Stimulated activated CD8-positive, alpha-beta memory T cell treated with anti-CD3 and anti-CD28 coated beads, Interleukin-15, amount 100 ng/mL, for 1 hour (primary cell): ENCODE measurements at regions not wholly inside any gene's neighbourhood (a gene's known extent, or its start where the extent isn't known, plus 50 kb on each side); places are given as distances from the start of the nearest gene placed in this dataset.

ENCODE experiments used
- DNase-seq: peaks from one replicate; pipeline ENCODE4 v3.0.0-alpha.2; 2020; ENCODE audit warnings: low read depth

DNA sequence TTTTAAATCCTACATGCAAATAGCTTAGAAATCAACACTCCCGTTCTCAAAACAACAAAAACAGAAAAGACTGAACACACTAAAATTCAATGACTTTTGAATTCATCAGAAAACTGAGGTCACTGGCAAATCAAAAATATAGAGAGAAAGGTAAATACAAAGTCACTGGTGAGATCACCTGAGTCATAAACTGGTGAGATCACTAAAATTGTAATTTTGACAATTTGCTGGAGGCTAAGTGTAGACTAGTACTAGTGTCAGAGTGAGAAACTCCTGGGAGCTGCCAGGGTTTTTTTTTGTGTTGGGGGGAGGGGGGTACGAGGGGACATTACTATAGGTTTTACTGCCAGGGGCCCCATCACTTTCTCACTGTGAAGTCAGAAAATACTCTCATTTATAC lies 1876.0 kb upstream of the CELF4 start:
- no peak for DNase-seq

DNA sequence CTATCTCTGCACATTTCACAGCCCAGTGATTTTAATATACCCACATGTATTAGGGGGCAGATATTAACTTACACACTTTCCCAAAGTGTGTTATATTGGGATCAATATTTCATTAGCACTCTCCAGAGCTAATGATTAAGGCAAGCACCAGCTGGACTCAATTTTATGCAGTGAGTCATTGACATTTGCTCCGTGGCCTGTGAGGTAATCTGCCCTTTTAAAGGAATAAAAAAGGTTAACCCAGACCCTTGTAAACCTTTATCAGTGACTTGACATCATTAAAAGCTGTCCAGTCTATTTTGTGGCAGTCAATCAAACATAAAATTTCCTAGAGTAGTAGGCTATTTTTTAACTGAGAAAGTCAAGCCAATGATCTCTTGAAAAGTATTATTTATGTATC lies 1870.4 kb upstream of the CELF4 start:
- no peak for DNase-seq

DNA sequence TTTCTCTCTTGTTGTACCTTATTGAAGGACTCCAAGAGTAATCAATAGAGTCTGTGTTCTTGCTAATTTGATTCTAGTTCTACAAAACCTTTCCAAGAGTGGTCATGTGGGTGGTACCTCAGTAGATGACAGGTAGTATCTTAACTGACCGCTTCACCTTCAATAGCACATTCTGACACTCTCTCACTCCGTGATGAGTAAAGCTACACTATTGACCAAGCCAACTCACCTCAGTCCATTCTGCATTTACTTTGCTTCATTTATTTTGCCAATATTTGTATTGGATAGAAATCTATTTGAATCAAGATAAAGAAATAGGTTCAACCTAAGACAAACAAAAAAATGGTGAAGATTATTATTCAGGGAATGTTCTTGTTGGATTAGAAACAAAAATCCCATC lies 1869.6 kb upstream of the CELF4 start:
- DNase-seq = no peak

DNA sequence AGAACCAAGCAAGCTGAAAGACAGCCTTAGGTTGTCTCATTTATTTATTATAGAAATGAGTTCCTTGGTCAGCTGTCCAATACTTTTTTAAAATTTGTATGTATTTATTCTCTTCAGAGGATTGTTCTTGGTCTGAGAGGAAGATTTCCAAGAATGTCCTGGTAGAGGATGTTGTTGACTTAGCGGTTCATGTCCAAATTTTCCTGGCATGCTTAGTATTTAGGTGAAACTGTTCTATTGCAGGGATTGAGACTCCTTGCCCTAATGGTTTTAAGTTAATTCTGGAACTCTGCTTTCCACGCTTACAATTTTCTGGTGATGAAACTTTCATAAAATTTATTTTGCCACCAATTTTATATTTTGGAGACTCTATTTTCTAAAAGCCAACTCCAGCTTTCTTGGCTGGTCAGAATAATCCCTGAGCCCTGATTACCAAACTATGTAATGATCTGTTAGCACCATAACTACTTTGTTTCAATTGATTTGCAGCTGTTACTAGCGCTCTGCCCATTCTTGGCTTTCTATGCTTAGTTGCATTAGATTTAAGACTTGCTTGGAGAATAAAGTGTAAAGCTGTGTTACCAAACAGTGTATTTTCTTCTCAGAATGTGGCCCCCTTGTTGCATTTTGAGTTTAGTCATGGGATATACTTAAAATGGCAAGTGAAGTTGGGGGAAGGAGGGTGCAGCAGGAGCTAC lies 1868.8 kb upstream of the CELF4 start:
- DNase-seq = no peak

DNA sequence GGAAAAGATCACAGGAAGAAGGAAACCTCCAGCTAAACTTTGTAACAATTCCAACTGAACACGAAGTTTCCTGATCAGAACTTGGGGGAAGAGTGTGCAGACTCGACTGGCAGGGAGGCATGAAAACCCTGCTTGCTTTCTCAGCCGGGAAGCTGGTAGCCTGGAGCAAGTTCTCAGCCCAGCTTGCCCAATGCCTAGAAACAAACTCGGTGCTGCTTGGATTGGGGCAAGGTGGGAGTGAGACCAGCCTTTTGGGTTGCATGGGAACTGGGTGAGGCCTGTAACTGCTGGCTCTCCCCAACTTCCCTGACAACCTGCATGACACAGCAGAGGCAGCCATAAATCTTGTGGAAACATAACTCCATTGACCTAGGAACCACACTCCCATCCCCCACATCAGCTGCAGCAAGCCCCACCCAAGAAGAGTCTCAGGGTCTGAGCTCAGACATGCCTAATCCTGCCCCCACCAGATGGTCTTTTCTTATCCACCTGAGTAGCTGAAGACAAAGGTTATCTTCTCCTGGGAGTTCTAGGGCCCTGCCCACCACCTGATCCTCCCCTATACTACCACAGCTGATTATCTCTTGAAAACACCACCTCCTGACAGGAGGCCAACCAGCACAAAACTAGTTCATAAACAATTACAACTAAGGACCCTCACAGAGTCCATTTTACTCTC lies 1859.7 kb upstream of the CELF4 start:
- DNase-seq = no peak

DNA sequence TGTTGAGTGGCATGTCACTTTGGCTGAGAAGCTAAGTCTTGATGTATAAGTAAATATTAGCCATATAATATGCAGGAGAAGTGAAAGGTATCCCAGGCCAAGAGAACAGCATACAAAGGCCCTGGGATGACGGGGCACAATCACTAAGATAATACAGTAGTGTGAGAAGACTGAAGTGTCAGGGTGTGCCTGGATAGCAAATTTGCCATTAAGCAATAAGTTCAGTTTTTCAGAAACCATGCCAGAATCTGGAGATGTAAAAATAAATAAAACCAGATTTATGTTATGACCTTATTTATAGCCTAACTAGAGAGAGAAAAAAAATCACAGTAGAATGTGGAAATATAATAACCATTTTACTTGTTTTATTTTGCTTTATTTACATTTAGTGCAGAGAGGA lies 1858.7 kb upstream of the CELF4 start:
- DNase-seq = no peak

DNA sequence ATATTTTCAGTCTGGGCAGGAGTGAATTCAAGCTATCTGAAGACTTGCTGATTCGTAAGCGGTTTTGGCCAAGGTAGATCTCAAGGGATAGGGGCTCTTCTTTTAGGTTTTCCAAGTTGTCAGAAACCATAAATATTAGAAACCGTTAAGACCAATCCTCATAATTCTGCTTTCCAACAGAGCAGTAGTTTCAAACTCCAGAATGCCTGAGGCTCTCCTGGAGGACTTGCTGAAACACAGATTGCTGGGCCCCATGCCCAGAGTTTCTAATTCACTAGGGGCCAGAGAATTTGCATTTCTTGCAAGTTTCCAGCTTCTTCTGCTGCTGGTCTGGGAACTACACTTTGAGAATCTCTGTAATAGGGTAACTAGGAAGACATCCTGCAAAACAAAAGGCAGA lies 1855.7 kb upstream of the CELF4 start:
- DNase-seq = no peak

DNA sequence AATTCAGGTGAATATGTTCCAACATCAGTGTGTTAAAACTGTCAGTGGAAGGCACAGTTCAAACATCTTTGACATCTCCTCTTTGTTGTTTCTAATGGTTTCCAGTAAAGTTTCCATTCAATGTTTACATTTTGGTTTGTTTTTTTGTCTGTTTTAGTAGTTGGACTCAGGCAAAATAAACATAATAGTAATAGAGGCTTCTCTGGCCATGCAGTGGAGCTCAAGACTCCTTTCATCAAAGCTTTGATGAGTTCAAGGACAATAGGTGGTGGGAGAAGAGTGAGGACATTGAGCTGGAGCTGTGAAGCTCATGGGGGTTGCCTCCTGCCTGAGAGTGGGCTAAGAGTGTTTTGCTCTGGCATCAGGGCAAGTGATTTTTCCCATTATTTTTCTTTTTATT lies 1853.7 kb upstream of the CELF4 start:
- DNase-seq = no peak

DNA sequence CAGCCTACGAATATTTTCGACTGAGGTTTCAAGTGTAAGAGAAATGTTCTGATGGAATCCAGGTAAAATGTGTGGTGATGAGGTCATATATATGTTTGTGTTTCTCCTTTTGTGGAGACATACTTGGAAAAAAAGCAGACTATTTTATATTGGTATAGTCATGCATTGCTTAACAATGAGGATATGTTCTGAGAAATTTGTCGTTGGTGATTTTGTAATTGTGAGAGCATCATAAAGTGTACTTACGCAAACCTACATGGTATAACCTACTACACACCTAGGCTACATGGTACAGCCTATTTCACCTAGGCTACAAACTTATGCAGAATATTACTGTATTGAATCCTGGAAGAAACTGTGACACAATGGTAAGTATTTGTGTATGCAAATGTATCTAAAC lies 1849.9 kb upstream of the CELF4 start:
- no peak for DNase-seq

DNA sequence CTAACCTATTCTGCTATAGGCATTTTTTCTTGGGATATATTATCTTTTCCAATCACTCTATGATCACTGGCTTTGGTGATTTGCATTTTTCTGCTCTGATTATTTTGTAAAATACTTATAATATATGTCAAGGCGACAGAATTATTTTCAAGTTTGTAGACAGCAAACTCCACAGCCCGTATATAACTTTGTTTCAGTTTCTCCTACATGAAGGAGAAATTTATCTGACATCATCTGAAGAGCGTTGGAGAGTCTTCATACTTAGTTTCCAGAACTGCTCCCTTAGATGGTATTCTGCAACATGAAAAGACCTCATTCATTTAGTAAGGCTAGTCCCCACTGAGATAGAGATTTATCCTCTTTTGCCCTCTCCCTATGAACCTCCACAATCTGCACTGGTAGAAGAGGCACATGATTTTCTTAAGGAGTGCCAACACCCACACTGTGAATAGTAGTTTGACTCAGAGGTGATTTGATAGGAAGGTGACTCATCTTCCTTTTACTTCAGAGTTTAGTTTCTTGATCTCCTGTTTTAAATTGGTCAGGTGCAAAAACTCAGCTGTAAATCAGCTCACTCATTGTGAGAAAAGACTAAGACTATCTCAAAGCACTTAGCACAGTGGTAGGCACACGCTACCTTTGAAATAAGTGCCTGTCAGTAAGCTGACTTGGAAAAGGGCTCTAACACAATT lies 1848.6 kb upstream of the CELF4 start:
- no peak for DNase-seq

DNA sequence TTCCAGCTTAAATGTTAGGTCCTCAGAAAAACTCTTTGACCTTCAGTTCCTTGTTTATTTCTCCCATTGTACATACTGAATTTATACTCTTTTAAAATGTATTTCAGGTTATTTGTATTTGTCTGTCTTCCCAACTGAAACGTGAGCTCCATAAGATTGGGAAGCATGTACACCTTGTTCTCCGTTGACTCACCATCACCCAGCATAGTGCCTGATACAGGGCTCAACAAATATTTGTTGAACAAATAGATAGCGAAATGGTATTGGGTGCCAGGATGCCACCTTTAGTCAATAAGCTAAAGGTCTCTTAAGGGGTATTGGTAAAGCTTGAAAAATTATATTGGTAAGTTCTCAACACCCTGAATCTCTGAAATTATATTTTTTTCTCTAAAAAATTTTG lies 1841.3 kb upstream of the CELF4 start:
- no peak for DNase-seq

DNA sequence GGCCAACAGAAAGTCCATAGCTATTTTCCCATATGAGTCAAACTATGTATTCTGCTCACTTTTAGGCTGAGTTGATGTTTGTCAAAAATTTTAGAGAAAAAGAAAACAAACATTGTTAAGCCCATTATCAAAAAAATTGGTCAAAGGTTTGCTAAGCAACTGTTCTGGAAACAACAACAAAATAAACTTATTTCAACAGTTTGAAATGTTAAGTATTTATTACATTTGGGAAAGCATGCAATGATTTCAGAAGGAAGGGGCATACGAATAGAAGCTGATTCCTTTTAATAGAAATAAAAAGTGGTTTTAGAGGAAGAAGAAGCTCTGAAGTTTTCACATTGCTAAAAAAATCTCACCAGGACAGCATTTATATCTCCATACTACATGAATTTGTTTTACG lies 1837.5 kb upstream of the CELF4 start:
- no peak for DNase-seq

DNA sequence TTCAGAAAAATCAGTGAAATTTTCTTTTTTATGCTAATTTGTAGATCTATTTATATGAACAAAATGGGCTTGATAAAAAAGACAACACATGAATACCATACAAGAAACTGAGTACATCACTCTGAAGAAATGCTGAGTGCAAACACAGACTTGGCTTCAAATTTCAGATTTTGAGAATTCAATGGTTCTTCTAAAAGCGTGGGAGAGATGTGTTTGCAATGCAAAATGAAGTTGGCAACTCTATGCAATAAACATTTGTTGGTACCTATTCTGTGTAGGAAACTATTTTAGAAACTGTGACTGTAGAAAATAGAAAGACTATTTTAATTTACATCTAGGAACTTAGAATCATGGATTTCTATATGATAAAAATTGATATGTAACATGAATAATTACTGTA lies 1834.1 kb upstream of the CELF4 start:
- DNase-seq = no peak

DNA sequence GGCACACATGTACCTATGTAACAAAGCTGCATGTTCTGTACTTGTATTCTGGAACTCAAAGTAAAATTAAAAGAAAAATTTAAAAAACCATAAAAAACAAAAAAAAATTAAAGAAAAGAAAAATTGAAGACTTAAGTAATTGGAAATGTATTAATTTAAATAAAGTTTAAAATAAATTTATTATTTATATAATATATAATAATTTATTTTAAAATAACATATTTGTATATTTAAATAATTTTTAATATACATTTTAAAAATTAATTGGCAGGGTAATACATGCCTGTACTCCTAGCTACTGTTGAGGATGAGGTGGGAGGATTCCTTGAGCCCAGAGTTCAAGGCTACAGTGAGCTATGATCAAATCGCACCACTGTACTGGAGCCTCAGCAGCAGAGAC lies 1830.6 kb upstream of the CELF4 start:
- no peak for DNase-seq

DNA sequence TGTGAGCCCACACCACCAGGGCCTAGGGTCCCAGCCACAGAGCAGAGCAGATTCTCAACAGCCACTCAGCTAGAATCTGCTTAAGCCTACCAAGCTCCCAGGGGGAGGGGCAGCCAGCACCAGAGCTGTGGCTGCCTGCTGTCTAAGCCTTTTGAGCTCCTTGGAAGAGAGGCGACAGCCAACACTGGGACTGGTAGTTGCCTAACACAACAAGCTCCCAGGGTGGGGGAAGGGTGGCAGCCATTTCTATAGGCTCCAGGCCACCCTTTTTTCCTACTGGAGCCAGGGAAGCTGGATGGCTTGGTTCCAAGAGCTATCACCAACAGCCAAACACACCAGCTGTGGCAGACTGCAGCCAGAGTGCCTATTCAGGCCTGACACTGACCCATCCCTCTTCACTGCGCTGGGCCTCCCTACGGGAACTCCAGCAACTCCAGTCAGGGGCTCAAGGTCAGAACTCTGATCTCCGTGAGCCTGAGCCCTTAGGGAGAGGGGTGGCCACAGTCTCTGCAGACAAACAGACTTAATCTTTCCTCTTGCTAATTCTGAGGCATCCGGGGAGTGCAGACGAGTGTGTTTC lies 1824.3 kb upstream of the CELF4 start:
- DNase-seq = no peak

DNA sequence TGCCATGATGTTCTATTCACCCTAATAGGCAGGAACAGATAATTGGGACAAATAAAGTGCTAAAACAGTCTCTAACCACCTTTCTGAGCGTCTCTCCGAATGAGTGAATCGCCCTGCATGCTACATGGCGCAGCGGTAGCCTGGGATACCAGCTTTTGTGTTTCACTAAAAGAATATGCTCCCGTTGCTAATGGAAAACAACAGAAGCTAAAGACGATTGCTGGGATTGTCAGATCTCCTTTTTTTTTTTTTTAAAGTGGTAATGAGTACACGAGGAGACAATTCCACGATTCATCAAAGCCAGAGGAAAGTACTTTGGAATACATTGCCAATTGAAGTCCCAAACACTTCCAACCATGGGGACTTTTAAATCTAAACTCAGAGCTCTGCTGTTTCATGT lies 1815.3 kb upstream of the CELF4 start:
- no peak for DNase-seq

DNA sequence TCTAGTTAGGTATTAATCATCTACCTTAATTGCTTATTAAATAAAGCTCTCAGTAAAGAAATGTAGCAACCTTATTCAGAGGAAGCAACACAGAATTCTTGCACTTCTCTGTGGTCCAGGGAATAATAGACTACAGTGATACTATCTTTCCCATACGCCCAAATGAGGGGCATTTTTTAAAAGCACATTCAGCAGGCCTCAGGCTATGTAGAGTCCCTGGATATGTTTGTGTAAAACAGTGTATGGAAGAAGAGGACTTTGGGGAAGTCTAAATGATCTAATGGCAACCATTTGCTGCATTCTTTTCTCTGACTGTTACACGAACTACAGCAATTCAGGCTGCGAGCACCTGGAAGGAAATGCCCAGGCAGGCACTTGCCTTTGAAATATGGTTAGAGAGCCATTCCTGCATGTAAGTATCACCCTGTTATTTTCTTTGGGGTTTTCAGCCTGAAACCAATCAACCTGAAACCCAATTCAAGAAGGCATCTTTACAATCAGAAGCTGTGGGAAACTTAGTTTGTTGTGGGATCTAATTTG lies 1814.7 kb upstream of the CELF4 start:
- DNase-seq = no peak

DNA sequence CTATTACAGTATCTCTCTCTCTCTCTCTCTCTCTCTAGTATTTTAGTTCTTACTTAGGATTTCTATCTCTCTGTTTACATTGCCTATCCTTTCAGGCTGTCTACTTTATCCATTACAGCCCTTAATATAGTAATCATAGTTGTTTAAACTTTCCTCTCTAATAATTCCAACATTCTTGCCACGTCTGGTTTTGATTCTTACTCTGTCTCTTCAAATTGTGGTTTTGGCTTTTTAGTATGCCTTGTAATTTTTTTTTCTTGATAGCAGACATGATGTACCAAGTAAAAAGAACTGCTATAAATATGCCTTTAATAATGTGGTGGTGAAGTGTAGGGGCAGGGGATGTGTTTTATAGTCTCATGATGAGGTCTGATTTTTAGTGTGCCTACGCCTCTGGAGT lies 1809.5 kb upstream of the CELF4 start:
- DNase-seq = no peak

DNA sequence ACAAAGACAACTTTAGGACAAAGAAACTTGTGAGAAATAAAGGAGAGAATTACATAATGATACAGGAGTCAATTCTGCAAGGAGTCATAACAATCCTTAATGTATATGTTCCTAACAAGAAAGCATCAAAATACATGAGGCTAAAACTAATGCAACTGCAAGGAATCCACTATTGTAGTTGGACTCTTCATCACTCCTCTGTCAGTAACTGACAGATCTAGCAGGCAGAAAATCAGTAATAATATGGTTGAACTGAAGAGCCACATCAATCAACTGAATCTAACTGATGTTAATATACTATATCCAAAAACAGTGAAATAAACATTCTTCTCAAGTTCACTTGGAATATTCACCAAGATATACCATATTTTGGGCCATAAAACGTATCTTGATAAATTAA lies 1806.4 kb upstream of the CELF4 start:
- DNase-seq = no peak

DNA sequence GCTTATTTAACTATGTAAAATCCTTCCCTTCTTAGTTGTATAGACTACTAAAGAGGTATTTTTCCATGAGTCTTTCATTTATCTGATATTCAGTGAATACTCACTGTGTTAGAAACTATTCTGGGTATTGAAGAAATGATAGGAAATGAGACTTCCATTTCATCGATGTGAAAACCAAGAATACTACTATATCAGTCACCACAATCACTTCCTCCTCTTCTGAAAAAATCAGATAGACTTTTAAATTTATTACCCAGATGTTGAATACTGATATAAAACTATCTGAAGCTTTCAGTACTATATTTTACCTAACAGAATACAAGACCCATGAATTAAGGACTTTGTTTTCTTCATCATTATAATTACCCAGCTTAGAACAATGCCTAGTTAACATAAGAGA lies 1801.1 kb upstream of the CELF4 start:
- no peak for DNase-seq

DNA sequence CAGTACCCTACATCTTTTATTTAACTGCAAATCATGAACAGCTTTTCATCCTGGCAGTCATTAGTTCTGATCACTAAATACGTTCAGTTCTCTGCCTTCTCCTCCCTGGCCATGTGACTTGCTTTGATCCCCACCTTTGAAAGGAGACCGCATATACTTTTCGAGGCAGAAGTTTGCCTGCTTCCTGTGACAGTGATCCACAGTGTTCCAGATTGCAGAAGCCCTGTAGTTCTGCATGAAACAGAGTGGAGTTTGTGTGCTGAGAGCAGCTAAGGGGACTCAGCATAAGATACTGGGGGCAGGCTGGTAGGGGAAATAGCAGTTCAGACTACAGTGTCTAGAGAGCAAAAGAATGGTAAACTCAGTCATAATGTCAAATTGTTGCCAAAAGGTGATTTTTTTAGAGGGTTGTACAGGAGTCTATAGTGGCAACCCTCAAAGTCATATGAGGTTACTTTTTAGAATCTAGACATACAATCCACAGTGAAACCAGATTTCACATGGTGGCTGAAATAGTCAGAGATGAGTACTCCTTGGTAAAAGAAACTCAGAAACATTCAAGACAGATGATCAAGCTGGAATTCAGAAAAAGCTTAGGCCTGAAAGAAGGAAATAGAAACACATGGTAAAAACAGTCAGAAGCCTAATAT lies 1800.4 kb upstream of the CELF4 start:
- no peak for DNase-seq

DNA sequence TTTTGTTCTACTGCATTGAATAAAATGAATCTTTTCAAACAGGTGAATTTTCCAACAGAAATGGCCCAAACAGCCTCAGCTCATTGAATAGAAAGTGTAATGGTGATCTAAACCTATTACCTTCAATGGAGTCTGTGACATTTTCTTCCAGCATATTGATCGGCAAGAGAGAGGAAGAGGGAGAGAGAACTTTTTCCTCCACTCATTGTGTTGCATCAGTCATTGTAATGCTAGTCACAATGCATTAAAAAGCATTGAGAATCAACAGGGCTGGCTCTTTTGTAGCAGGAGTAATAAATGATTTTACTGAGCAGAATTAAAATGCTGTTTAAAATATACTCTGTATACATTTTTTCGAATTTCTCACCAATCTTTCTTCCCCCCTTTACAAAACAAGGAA lies 1794.5 kb upstream of the CELF4 start:
- no peak for DNase-seq
